K562 (cell line): ENCODE measurements at regions not wholly inside any gene's neighbourhood (a gene's known extent, or its start where the extent isn't known, plus 50 kb on each side); places are given as distances from the start of the nearest gene placed in this dataset.

Experiments used
- ATAC-seq: fragments of 200-7000 bp; cut with Tn5 transposase; 3 replicates; pipeline ENCODE4 v1.9.1; 2020; ENCODE audit warnings: moderate library complexity
- BruUV-seq: library from RNA; stranded (reverse); fragments of 400-500 nt; replicated peaks from 2 replicates; lab custom pipeline; 2021; lab: Mats Ljungman, UMichigan
- CTCF ChIA-PET: fragments of 300-600 bp; formaldehyde crosslinking; extraction: SDS; loops from one replicate; lab custom pipeline; 2021; ENCODE audit warnings: low intra/inter-chr PET ratio; lab: Yijun Ruan, JAX
- POLR2A ChIA-PET: fragments of 300-600, 350-650 bp; sonication (Branson Sonifier 250); formaldehyde crosslinking; extraction: SDS; loops from one replicate; lab custom pipeline; 2021; ENCODE audit warnings: antibody characterized with exemption, inconsistent platforms; lab: Yijun Ruan, JAX
- DNase-seq, 4 experiments: peaks; one replicate each; pipeline versions ENCODE4 v3.0.0 to v3.0.0-alpha.2; 2011 to 2018; ENCODE audit warnings: low spot score in 3 of 4, mixed read lengths in 3 of 4; ENCODE audit errors: extremely low read depth in 1 of 4
- FAIRE-seq: peaks from 2 replicates; lab custom pipeline; 2011; peaks lifted over from hg19 to GRCh38; lab: Jason Lieb, UNC
- H2AFZ ChIP-seq: 2 replicates; pipeline ENCODE4 v1.6.0; 2011; ENCODE audit warnings: low read depth, low read length, control low read depth, inconsistent platforms
- H3K27ac ChIP-seq: fragments of 200-600 bp; 3 replicates; pipeline ENCODE4 v1.8.0; 2011; ENCODE audit warnings: low read depth, mild to moderate bottlenecking, control low read depth, inconsistent platforms, low read length, moderate library complexity, mixed read lengths; ENCODE audit errors: extremely low read depth
- H3K27me3 ChIP-seq, 2 experiments: fragments of 300-600 bp in 1 of 2; 2 replicates in 1 of 2; 3 replicates in 1 of 2; pipeline versions ENCODE4 v1.6.0 to v1.8.0; 2011; ENCODE audit warnings: inconsistent platforms in 2 of 2, low read length in 2 of 2, mild to moderate bottlenecking in 1 of 2, mixed read lengths in 1 of 2, moderate library complexity in 1 of 2; ENCODE audit not compliant: control insufficient read depth in 2 of 2, insufficient read depth in 2 of 2
- H3K36me3 ChIP-seq: fragments of 300-600 bp; 3 replicates; pipeline ENCODE4 v1.8.0; 2011; ENCODE audit warnings: mild to moderate bottlenecking, low read length, inconsistent platforms; ENCODE audit not compliant: control insufficient read depth, insufficient read depth
- H3K4me1 ChIP-seq, 2 experiments: fragments of 200-600 bp in 1 of 2; replicated peaks in 1 of 2; 2 replicates in 1 of 2; 3 replicates in 1 of 2; pipeline versions ENCODE4 v1.5.1 to v1.8.0; 2011; ENCODE audit warnings: inconsistent platforms in 2 of 2, low read length in 2 of 2, mild to moderate bottlenecking in 1 of 2, mixed read lengths in 1 of 2, moderate library complexity in 1 of 2; ENCODE audit not compliant: control insufficient read depth in 2 of 2, insufficient read depth in 2 of 2
- H3K4me2 ChIP-seq: 2 replicates; pipeline ENCODE4 v1.6.1; 2011; ENCODE audit warnings: low read length, control low read depth, inconsistent platforms, mixed read lengths; ENCODE audit not compliant: insufficient read depth
- H3K4me3 ChIP-seq: fragments of 200-600 bp; sonication (generic), shearing (Covaris generic); 2 replicates; pipeline ENCODE4 v1.5.1; 2016; ENCODE audit warnings: control low read depth, inconsistent platforms
- H3K79me2 ChIP-seq: fragments of 200-600 bp; 3 replicates; pipeline ENCODE4 v1.8.0; 2011; ENCODE audit warnings: low read length, inconsistent platforms; ENCODE audit not compliant: control insufficient read depth, insufficient read depth
- H3K9ac ChIP-seq, 2 experiments: 2 replicates each; pipeline versions ENCODE4 v1.6.0 to v1.6.1; 2011; ENCODE audit warnings: low read depth in 2 of 2, low read length in 2 of 2, control low read depth in 1 of 2, inconsistent platforms in 1 of 2, mild to moderate bottlenecking in 1 of 2, mixed read lengths in 1 of 2; ENCODE audit not compliant: insufficient read depth in 1 of 2
- H3K9me1 ChIP-seq: one replicate; pipeline ENCODE4 v1.6.0; 2011; ENCODE audit warnings: inconsistent platforms, mild to moderate bottlenecking, low read length, moderate library complexity; ENCODE audit not compliant: control insufficient read depth, insufficient read depth
- H3K9me3 ChIP-seq: replicated peaks from 2 replicates; pipeline ENCODE4 v1.5.1; 2011; ENCODE audit warnings: low read depth, low read length, inconsistent platforms; ENCODE audit not compliant: control insufficient read depth, insufficient read depth
- H4K20me1 ChIP-seq: replicated peaks from 2 replicates; pipeline ENCODE4 v1.6.1; 2011; ENCODE audit warnings: low read length, inconsistent platforms, mixed read lengths; ENCODE audit not compliant: control insufficient read depth, insufficient read depth
- FOXJ2 ChIP-seq: fragments of 200-800 bp; sonication (Bioruptor generic); IDR thresholded peaks from 2 replicates; pipeline ENCODE4 v1.6.1; 2016; ENCODE audit warnings: missing genetic modification characterization, missing compliant biosample characterization
- GABPB2 ChIP-seq: fragments of 250-450 bp; sonication (Bioruptor Pico); conservative IDR thresholded peaks from 2 replicates; pipeline ENCODE4 v1.5.1; 2021; ENCODE audit warnings: mild to moderate bottlenecking
- SMAD2 ChIP-seq: fragments of 150-350 bp; IDR thresholded peaks from 2 replicates; pipeline ENCODE4 v1.6.1; 2014; ENCODE audit warnings: low read depth, mild to moderate bottlenecking, low read length
- SMARCB1 ChIP-seq: IDR thresholded peaks from 2 replicates; pipeline ENCODE4 v1.6.1; 2011; ENCODE audit warnings: improper control_type of control experiment, low read depth; ENCODE audit not compliant: insufficient read length
- WGBS: fragments of 100-300 bp; shearing (Covaris generic); methylation state at CpG from one replicate; pipeline ENCODE4 v1.1.6; 2016; ENCODE audit warnings: low coverage, mixed read lengths; ENCODE audit not compliant: insufficient coverage; ENCODE audit errors: missing lambda C conversion rate; 5-methylcytosine and 5-hydroxymethylcytosine counted together
- in situ Hi-C: fragments of 300-500 bp; cut with MboI; formaldehyde crosslinking; loops from 4 replicates; pipeline ENCODE4 v1.15.0; 2018; ENCODE audit warnings: inconsistent platforms, mixed read lengths
- intact Hi-C: fragments of 100-400 bp; cut with micrococcal nuclease; formaldehyde crosslinking; loops from 2 replicates; pipeline ENCODE4 v1.14.2; 2022
- TF ChIP-seq, protein P1 (sequence below), 2 experiments: IDR thresholded peaks; 2 replicates each; pipeline ENCODE4 v1.6.1; 2012; ENCODE audit warnings: improper control_type of control experiment in 2 of 2, low read depth in 2 of 2, low read length in 2 of 2, borderline replicate concordance in 1 of 2
- TF ChIP-seq, protein P2 (sequence below), 2 experiments: fragments of 250-450 bp in 1 of 2; fragments of 450-650 bp in 1 of 2; sonication (Bioruptor Pico) in 1 of 2; IDR thresholded peaks; 2 replicates each; pipeline versions ENCODE4 v1.6.1 to v1.8.0; 2016 to 2021; ENCODE audit warnings: mild to moderate bottlenecking in 2 of 2, moderate library complexity in 2 of 2, missing compliant biosample characterization in 1 of 2, missing genetic modification characterization in 1 of 2

- H3K4me1 ChIP-seq, result no peaks in the 10 kb centered on the region
- H3K9ac ChIP-seq, result no peak overlapping the region
- H3K27ac ChIP-seq, result no peak overlapping the region
- DNase-seq (no peak), FAIRE-seq (no peak), ATAC-seq (no peak)
- H3K9me1 ChIP-seq, result no peaks in the 10 kb centered on the region
- ChIA-PET POLR2A (no interaction called here), CTCF (no interaction called here)
- no TSS peak for BruUV-seq
- H3K9me3 ChIP-seq, result no peaks in the 10 kb centered on the region
- TF ChIP-seq SMAD2 (no peak), SMARCB1 (no peak), FOXJ2 (tag) (no peak), GABPB2 (no peak)
- TF ChIP-seq, protein P1, sequence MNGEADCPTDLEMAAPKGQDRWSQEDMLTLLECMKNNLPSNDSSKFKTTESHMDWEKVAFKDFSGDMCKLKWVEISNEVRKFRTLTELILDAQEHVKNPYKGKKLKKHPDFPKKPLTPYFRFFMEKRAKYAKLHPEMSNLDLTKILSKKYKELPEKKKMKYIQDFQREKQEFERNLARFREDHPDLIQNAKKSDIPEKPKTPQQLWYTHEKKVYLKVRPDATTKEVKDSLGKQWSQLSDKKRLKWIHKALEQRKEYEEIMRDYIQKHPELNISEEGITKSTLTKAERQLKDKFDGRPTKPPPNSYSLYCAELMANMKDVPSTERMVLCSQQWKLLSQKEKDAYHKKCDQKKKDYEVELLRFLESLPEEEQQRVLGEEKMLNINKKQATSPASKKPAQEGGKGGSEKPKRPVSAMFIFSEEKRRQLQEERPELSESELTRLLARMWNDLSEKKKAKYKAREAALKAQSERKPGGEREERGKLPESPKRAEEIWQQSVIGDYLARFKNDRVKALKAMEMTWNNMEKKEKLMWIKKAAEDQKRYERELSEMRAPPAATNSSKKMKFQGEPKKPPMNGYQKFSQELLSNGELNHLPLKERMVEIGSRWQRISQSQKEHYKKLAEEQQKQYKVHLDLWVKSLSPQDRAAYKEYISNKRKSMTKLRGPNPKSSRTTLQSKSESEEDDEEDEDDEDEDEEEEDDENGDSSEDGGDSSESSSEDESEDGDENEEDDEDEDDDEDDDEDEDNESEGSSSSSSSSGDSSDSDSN (IDR thresholded peaks at IDR 0.05; ENCODE audit: borderline replicate concordance in 1 of 2, low read depth in 2 of 2, low read length in 2 of 2), result no peak
- TF ChIP-seq, protein P2, sequence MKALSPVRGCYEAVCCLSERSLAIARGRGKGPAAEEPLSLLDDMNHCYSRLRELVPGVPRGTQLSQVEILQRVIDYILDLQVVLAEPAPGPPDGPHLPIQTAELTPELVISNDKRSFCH (CRISPR knock-in tag; IDR thresholded peaks at IDR 0.05), result no peak
- TF ChIP-seq, protein P2 (tag; IDR thresholded peaks at IDR 0.05), result no peak
- in situ Hi-C loops, result no loop called here
- no peak overlapping the region for H3K4me2 ChIP-seq
- no peaks in the 10 kb centered on the region for H3K36me3 ChIP-seq
- intact Hi-C loops, result no loop called here
- H3K27me3 ChIP-seq, result no peaks in the 10 kb centered on the region
- no peaks in the 10 kb centered on the region for H4K20me1 ChIP-seq
- H3K4me3 ChIP-seq, result no peak overlapping the region
- H3K79me2 ChIP-seq, result no peaks in the 10 kb centered on the region
- H2AFZ ChIP-seq, result no peak overlapping the region
- WGBS, result 0% methylated on average over 3 of the region's 3 CpGs
These were observed 1452.7 kb upstream of the TENM3 start for GRCh38 chr4:180790471-180790870.
